ENCODE measurements at regions not wholly inside any gene's neighbourhood (a gene's known extent, or its start where the extent isn't known, plus 50 kb on each side); places are given as distances from the start of the nearest gene placed in this dataset.

DNA sequence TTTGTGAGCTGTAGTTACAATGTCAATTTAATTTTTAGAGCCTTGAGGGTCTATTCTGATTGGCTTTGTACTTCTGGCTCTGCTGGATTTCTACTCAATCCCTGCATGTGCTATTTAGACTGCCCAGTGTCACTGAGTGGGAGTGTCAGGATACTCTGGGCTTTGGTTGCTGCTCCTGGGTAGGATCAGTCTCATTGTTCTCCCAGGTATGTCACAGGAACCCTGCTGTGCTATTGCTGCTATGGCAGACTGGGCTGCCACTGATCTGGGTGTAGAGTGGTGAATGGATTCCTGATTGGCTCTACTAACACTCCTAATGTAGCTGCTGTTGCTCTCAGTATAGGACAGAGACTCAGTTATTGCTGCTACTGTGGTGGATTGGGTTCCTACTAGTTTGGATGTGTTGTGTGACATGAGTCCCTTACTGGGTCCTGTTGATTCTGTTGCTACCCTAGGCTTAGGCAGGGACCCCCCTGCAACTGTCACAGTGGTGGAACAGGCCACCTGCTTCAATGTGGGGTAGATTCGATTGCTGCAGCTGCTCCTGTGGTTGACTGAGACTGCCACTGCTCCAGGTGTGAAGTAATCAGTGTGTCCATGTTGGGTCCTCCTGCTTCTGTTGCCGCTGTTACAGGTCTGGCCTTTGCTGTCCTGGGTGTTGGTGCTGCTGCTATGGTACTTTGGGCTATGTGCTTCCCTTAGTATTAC, 707.8 kb upstream of the AMOT start:
- Histone ChIP-seq H3K4ac (ENCODE audit: low read depth in 1 of 2, low read length in 2 of 2) (no peak overlapping the region), H3K4me2 (ENCODE audit: low read length, poor library complexity, severe bottlenecking) (no peak overlapping the region), H4K8ac (ENCODE audit: low read length) (no peak overlapping the region), H4K91ac (ENCODE audit: low read length) (no peak overlapping the region), H3K36me3 (ENCODE audit: control insufficient read depth in 1 of 2, insufficient read depth in 2 of 2, low read depth in 1 of 2, low read length in 2 of 2) (no peaks in the 10 kb centered on the region), H3K79me1 (replicated peaks; ENCODE audit: low read length, poor library complexity, severe bottlenecking) (no peaks in the 10 kb centered on the region), H2BK12ac (ENCODE audit: low read length in 2 of 2) (no peak overlapping the region), H2BK15ac (ENCODE audit: low read depth, poor library complexity, severe bottlenecking) (no peak overlapping the region), H3K23ac (ENCODE audit: low read length in 2 of 2) (no peak overlapping the region), H2BK120ac (ENCODE audit: low read depth, low read length) (no peak overlapping the region), H3K27me3 (ENCODE audit: control insufficient read depth in 1 of 2, insufficient read depth in 1 of 2, low read length in 2 of 2) (peaks cover 0 to 19% of the 10 kb centered on the region in 2 experiments), H2AK5ac (ENCODE audit: low read length, severe bottlenecking) (no peak overlapping the region), H2BK5ac (ENCODE audit: low read depth, low read length, poor library complexity, severe bottlenecking) (no peak overlapping the region), H3K18ac (ENCODE audit: low read depth in 1 of 2, low read length in 2 of 2) (no peak overlapping the region), H3K9ac (ENCODE audit: low read length) (no peak overlapping the region), H3K4me1 (ENCODE audit: control insufficient read depth, insufficient read depth, low read depth, low read length) (no peaks in the 10 kb centered on the region), H3K9me3 (ENCODE audit: control insufficient read depth, low read length) (no peaks in the 10 kb centered on the region), H3K14ac (ENCODE audit: low read length in 2 of 2) (no peak overlapping the region), H2AFZ (ENCODE audit: low read depth, low read length) (no peak overlapping the region), H3K4me3 (ENCODE audit: insufficient read depth in 1 of 2, low read depth in 1 of 2, low read length in 2 of 2) (no peak overlapping the region), H3K27ac (ENCODE audit: low read length, poor library complexity, severe bottlenecking) (no peak overlapping the region)
- no peak for DNase-seq
- WGBS = 80% methylated on average over 1 of the region's 2 CpGs

DNA sequence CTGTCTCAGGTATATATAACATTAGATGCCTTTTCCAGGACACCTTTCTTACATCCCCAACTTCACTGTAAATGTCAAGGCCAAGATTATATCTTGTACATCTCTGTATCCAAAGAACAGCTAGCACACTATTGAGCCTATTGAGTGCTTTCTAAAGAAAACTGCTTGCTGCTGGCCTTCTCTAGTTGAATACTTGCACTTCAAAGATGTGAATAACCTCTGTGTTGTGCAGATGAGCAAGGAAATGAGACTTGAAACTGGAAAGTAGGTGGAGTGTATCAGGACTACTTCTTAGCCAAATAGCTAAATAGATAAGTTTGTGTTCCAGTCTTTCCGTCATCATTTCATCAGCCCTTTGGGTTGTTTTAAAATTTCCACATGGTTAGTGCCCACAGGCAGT, 704.4 kb upstream of the AMOT start:
- WGBS = 100% methylated on average over 1 of the region's 1 CpG
- Histone ChIP-seq H2AK5ac (ENCODE audit: low read length, severe bottlenecking) (no peak overlapping the region), H3K9ac (ENCODE audit: low read length) (no peak overlapping the region), H3K79me1 (replicated peaks; ENCODE audit: low read length, poor library complexity, severe bottlenecking) (no peaks in the 10 kb centered on the region), H3K27me3 (ENCODE audit: control insufficient read depth in 1 of 2, insufficient read depth in 1 of 2, low read length in 2 of 2) (peaks cover 0 to 4% of the 10 kb centered on the region in 2 experiments), H3K9me3 (ENCODE audit: control insufficient read depth, low read length) (no peaks in the 10 kb centered on the region), H2BK15ac (ENCODE audit: low read depth, poor library complexity, severe bottlenecking) (no peak overlapping the region), H3K18ac (ENCODE audit: low read depth in 1 of 2, low read length in 2 of 2) (no peak overlapping the region), H4K8ac (ENCODE audit: low read length) (no peak overlapping the region), H2AFZ (ENCODE audit: low read depth, low read length) (no peak overlapping the region), H3K4me1 (ENCODE audit: control insufficient read depth, insufficient read depth, low read depth, low read length) (no peaks in the 10 kb centered on the region), H3K36me3 (ENCODE audit: control insufficient read depth in 1 of 2, insufficient read depth in 2 of 2, low read depth in 1 of 2, low read length in 2 of 2) (no peaks in the 10 kb centered on the region), H3K27ac (ENCODE audit: low read length, poor library complexity, severe bottlenecking) (no peak overlapping the region), H2BK5ac (ENCODE audit: low read depth, low read length, poor library complexity, severe bottlenecking) (no peak overlapping the region), H3K4ac (ENCODE audit: low read depth in 1 of 2, low read length in 2 of 2) (no peak overlapping the region), H2BK120ac (ENCODE audit: low read depth, low read length) (no peak overlapping the region), H3K14ac (ENCODE audit: low read length in 2 of 2) (no peak overlapping the region), H3K23ac (ENCODE audit: low read length in 2 of 2) (no peak overlapping the region), H3K4me2 (ENCODE audit: low read length, poor library complexity, severe bottlenecking) (no peak overlapping the region), H3K4me3 (ENCODE audit: insufficient read depth in 1 of 2, low read depth in 1 of 2, low read length in 2 of 2) (no peak overlapping the region), H4K91ac (ENCODE audit: low read length) (no peak overlapping the region), H2BK12ac (ENCODE audit: low read length in 2 of 2) (no peak overlapping the region)
- no peak for DNase-seq

DNA sequence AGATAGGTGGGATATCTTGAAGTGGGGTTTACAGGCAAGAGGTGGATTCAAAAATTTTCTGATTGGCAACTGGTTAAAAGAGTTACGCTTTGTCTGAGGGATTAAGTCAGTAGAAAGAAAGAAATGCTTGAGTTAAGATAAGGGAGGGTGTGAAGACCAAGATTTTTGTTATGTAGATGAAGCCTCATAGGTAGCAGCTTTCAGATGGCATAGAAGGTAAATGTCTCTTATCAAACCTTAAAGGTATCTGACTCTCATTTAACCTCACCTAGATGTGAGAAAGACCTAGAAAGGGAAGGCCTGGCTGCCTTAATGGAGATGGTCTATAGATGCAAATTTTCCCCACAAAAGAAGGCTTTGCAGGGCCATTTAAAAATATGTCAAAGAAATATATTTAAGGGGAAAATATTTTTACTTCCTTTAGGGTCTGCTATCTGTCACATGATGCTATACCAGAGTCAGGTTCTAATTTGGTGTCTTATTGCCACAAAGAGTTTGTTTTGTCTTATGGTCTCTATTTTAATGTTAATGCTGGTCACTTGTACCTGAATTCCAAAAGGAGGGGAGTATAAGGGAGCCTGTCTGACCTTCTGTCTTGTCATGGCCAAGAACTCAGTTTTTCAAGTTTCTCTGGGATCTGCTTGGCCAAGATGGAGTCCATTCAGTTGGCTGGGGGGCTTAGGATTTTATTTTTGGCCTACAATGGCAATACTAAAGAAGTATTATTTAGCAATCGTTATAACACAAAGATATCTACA, 699.1 kb upstream of the AMOT start:
- Histone ChIP-seq H3K9me3 (ENCODE audit: control insufficient read depth, low read length) (no peaks in the 10 kb centered on the region), H3K4ac (ENCODE audit: low read depth in 1 of 2, low read length in 2 of 2) (no peak overlapping the region), H3K27ac (ENCODE audit: low read length, poor library complexity, severe bottlenecking) (no peak overlapping the region), H2AFZ (ENCODE audit: low read depth, low read length) (no peak overlapping the region), H3K4me3 (ENCODE audit: insufficient read depth in 1 of 2, low read depth in 1 of 2, low read length in 2 of 2) (no peak overlapping the region), H3K27me3 (ENCODE audit: control insufficient read depth in 1 of 2, insufficient read depth in 1 of 2, low read length in 2 of 2) (peaks cover 0 to 4% of the 10 kb centered on the region in 2 experiments), H2BK120ac (ENCODE audit: low read depth, low read length) (no peak overlapping the region), H4K91ac (ENCODE audit: low read length) (no peak overlapping the region), H3K14ac (ENCODE audit: low read length in 2 of 2) (no peak overlapping the region), H3K79me1 (replicated peaks; ENCODE audit: low read length, poor library complexity, severe bottlenecking) (no peaks in the 10 kb centered on the region), H3K36me3 (ENCODE audit: control insufficient read depth in 1 of 2, insufficient read depth in 2 of 2, low read depth in 1 of 2, low read length in 2 of 2) (no peaks in the 10 kb centered on the region), H4K8ac (ENCODE audit: low read length) (no peak overlapping the region), H3K4me1 (ENCODE audit: control insufficient read depth, insufficient read depth, low read depth, low read length) (no peaks in the 10 kb centered on the region), H3K4me2 (ENCODE audit: low read length, poor library complexity, severe bottlenecking) (no peak overlapping the region), H2BK5ac (ENCODE audit: low read depth, low read length, poor library complexity, severe bottlenecking) (no peak overlapping the region), H3K18ac (ENCODE audit: low read depth in 1 of 2, low read length in 2 of 2) (no peak overlapping the region), H2BK12ac (ENCODE audit: low read length in 2 of 2) (no peak overlapping the region), H3K23ac (ENCODE audit: low read length in 2 of 2) (no peak overlapping the region), H3K9ac (ENCODE audit: low read length) (no peak overlapping the region), H2BK15ac (ENCODE audit: low read depth, poor library complexity, severe bottlenecking) (no peak overlapping the region), H2AK5ac (ENCODE audit: low read length, severe bottlenecking) (no peak overlapping the region)
- 100% methylated on average over 1 of the region's 2 CpGs for WGBS
- no peak for DNase-seq

DNA sequence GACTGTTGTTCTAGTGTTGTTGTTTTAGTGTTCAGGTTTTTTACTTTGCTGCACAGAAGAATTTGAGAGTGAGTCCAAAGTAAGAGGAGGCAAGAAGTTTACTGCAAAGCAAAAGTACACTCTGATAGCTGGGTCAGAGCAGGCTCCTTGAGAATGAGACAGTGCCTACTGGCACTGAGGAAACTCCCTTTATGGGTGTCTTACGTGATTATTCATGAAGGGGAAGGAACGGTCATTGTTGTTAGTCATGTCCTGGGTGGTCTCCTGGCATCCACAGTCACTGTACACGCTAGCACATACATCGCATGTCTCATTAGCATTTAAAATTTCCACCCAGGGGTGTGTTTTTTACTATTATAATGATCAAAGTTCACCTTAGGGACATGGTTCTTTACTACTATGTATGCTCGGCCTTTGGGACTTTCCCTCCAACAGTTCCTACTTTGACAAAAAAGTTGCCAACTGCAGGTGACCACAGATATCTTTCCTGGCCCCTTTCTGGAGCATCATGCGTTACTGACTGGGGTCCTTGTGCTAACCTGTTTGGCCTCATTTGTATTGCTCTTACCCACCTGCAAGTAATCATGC, 688.9 kb upstream of the AMOT start:
- no peak for DNase-seq
- H2AFZ ChIP-seq (ENCODE audit: low read depth, low read length) = no peak overlapping the region
- H3K27ac ChIP-seq (ENCODE audit: low read length, poor library complexity, severe bottlenecking) = no peak overlapping the region
- H2BK120ac ChIP-seq (ENCODE audit: low read depth, low read length) = no peak overlapping the region
- no peak overlapping the region for H2BK5ac ChIP-seq (ENCODE audit: low read depth, low read length, poor library complexity, severe bottlenecking)
- H3K36me3 ChIP-seq (ENCODE audit: control insufficient read depth in 1 of 2, insufficient read depth in 2 of 2, low read depth in 1 of 2, low read length in 2 of 2) = no peaks in the 10 kb centered on the region
- no peak overlapping the region for H3K23ac ChIP-seq (ENCODE audit: low read length in 2 of 2)
- 92% methylated on average over 2 of the region's 6 CpGs for WGBS
- no peak overlapping the region for H3K4me3 ChIP-seq (ENCODE audit: insufficient read depth in 1 of 2, low read depth in 1 of 2, low read length in 2 of 2)
- H3K4ac ChIP-seq (ENCODE audit: low read depth in 1 of 2, low read length in 2 of 2) = no peak overlapping the region
- H3K4me2 ChIP-seq (ENCODE audit: low read length, poor library complexity, severe bottlenecking) = no peak overlapping the region
- no peak overlapping the region for H2BK12ac ChIP-seq (ENCODE audit: low read length in 2 of 2)
- H2AK5ac ChIP-seq (ENCODE audit: low read length, severe bottlenecking) = no peak overlapping the region
- no peak overlapping the region for H3K14ac ChIP-seq (ENCODE audit: low read length in 2 of 2)
- no peaks in the 10 kb centered on the region for H3K4me1 ChIP-seq (ENCODE audit: control insufficient read depth, insufficient read depth, low read depth, low read length)
- H3K9me3 ChIP-seq (ENCODE audit: control insufficient read depth, low read length) = no peaks in the 10 kb centered on the region
- no peak overlapping the region for H4K8ac ChIP-seq (ENCODE audit: low read length)
- H3K27me3 ChIP-seq (ENCODE audit: control insufficient read depth in 1 of 2, insufficient read depth in 1 of 2, low read length in 2 of 2) = peaks cover 0 to 2% of the 10 kb centered on the region in 2 experiments
- H3K79me1 ChIP-seq (replicated peaks; ENCODE audit: low read length, poor library complexity, severe bottlenecking) = no peaks in the 10 kb centered on the region
- no peak overlapping the region for H4K91ac ChIP-seq (ENCODE audit: low read length)
- no peak overlapping the region for H3K9ac ChIP-seq (ENCODE audit: low read length)
- no peak overlapping the region for H2BK15ac ChIP-seq (ENCODE audit: low read depth, poor library complexity, severe bottlenecking)
- H3K18ac ChIP-seq (ENCODE audit: low read depth in 1 of 2, low read length in 2 of 2) = no peak overlapping the region
